K562 (cell line): ENCODE measurements at regions not wholly inside any gene's neighbourhood (a gene's known extent, or its start where the extent isn't known, plus 50 kb on each side); places are given as distances from the start of the nearest gene placed in this dataset.

Experiments
- BRD4 ChIP-seq: fragments of 200-600 bp; sonication (generic); IDR thresholded peaks from 2 replicates; pipeline ENCODE4 v1.6.1; 2017; ENCODE audit warnings: inconsistent platforms
- EZH2 ChIP-seq: IDR thresholded peaks from 2 replicates; pipeline ENCODE4 v1.6.1; 2012; ENCODE audit warnings: low read depth, mild to moderate bottlenecking, inconsistent platforms, low read length, borderline replicate concordance
- KAT7 ChIP-seq: sonication (generic); formaldehyde crosslinking; IDR thresholded peaks from 2 replicates; pipeline ENCODE4 v1.8.0; 2022; ENCODE audit warnings: missing genetic modification reagents, mild to moderate bottlenecking, borderline replicate concordance
- RAD21 ChIP-seq, 2 experiments: fragments of 250-450 bp in 1 of 2; fragments of 450-650 bp in 1 of 2; sonication (Bioruptor Pico) in 1 of 2; formaldehyde crosslinking in 1 of 2; IDR thresholded peaks in 1 of 2; conservative IDR thresholded peaks in 1 of 2; 2 replicates each; pipeline versions ENCODE4 v1.4.0 to v1.8.0; 2020 to 2022; ENCODE audit warnings: mild to moderate bottlenecking in 2 of 2, moderate library complexity in 1 of 2
- ZNF79 ChIP-seq: fragments of 250-450 bp; sonication (Bioruptor Pico); IDR thresholded peaks from 2 replicates; pipeline ENCODE4 v1.4.0; 2020; ENCODE audit warnings: low read depth, mild to moderate bottlenecking, moderate library complexity
- TF ChIP-seq, protein P1 (sequence below), 3 experiments: IDR thresholded peaks in 2 of 3; conservative IDR thresholded peaks in 1 of 3; 2 replicates each; pipeline ENCODE4 v1.5.1; 2011 to 2012; ENCODE audit warnings: low read length in 3 of 3, mild to moderate bottlenecking in 3 of 3, control low read depth in 2 of 3, improper control_type of control experiment in 1 of 3, inconsistent platforms in 1 of 3, low read depth in 1 of 3, mixed read lengths in 1 of 3, moderate library complexity in 1 of 3; ENCODE audit not compliant: insufficient read depth in 2 of 3

DNA sequence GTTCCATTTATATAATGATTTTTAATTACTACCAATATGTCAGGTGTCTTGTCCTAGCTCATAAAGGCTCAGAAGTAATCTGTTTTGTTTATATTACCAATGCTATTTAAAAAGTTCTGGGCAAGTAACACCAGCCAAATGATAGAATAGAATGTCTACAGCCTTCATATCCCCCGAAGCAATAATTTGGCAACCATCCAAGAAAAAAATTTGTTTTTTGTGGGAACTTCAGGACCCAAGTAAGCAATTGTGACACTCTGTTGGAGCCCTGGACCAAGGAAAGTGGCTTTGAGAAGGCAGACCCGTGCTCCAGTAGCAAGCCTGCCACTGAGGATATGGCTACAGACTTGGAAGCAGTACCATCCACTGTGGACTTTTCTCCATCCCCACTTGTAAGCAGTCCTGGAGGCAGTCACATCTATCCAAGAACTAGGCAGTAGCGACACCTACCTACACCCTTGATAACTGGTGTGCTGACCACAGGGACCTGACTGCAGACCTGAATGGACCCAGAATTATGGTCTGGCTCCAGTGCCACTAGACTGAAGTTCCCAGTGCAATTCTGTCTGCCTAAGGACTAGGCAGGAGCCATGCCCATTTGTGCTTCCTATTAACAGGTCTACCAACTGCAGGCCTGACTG is 870.7 kb upstream of the ADGRL2 start:
- TF ChIP-seq RAD21 (CRISPR knock-in tag; conservative IDR thresholded peaks at IDR 0.05 in 1 of 2, IDR thresholded peaks at IDR 0.05 in 1 of 2) (no peak), BRD4 (no peak), ZNF79 (CRISPR knock-in tag) (no peak), KAT7 (CRISPR knock-in tag) (no peak), EZH2 (no peak)
- TF ChIP-seq, protein P1, sequence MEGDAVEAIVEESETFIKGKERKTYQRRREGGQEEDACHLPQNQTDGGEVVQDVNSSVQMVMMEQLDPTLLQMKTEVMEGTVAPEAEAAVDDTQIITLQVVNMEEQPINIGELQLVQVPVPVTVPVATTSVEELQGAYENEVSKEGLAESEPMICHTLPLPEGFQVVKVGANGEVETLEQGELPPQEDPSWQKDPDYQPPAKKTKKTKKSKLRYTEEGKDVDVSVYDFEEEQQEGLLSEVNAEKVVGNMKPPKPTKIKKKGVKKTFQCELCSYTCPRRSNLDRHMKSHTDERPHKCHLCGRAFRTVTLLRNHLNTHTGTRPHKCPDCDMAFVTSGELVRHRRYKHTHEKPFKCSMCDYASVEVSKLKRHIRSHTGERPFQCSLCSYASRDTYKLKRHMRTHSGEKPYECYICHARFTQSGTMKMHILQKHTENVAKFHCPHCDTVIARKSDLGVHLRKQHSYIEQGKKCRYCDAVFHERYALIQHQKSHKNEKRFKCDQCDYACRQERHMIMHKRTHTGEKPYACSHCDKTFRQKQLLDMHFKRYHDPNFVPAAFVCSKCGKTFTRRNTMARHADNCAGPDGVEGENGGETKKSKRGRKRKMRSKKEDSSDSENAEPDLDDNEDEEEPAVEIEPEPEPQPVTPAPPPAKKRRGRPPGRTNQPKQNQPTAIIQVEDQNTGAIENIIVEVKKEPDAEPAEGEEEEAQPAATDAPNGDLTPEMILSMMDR (IDR thresholded peaks at IDR 0.05 in 2 of 3, conservative IDR thresholded peaks at IDR 0.05 in 1 of 3; ENCODE audit: insufficient read depth in 2 of 3, low read depth in 1 of 3, low read length in 3 of 3), result no peak
